Calu3 (cell line): ENCODE measurements at regions not wholly inside any gene's neighbourhood (a gene's known extent, or its start where the extent isn't known, plus 50 kb on each side); places are given as distances from the start of the nearest gene placed in this dataset.

Source experiments
- BruUV-seq: library from RNA; stranded (reverse); fragments of 400-500 nt; replicated peaks from 2 replicates; lab custom pipeline; 2021; lab: Mats Ljungman, UMichigan
- CTCF ChIA-PET: fragments of 300-600 bp; sonication (Branson Sonifier 250); formaldehyde crosslinking; loops from one replicate; lab custom pipeline; 2022; ENCODE audit warnings: antibody characterized with exemption; lab: Charles Lee
- DNase-seq: peaks from one replicate; pipeline ENCODE4 v3.0.0; 2022
- H3K27ac Mint-ChIP-seq: one replicate; pipeline ENCODE4 v1.8.0; 2022; ENCODE audit warnings: mixed read lengths; ENCODE audit not compliant: unreplicated experiment
- H3K27me3 Mint-ChIP-seq: one replicate; pipeline ENCODE4 v1.8.0; 2022; ENCODE audit warnings: mixed read lengths; ENCODE audit not compliant: unreplicated experiment
- H3K36me3 Mint-ChIP-seq: one replicate; pipeline ENCODE4 v1.8.0; 2022; ENCODE audit warnings: mild to moderate bottlenecking, moderate library complexity, mixed read lengths; ENCODE audit not compliant: insufficient read depth, unreplicated experiment
- H3K4me1 Mint-ChIP-seq: one replicate; pipeline ENCODE4 v1.8.0; 2022; ENCODE audit warnings: mild to moderate bottlenecking, low read depth, mixed read lengths; ENCODE audit not compliant: unreplicated experiment
- H3K4me3 Mint-ChIP-seq: one replicate; pipeline ENCODE4 v1.8.0; 2022; ENCODE audit warnings: mild to moderate bottlenecking, low read depth, moderate library complexity, mixed read lengths; ENCODE audit not compliant: unreplicated experiment
- H3K9me3 Mint-ChIP-seq: one replicate; pipeline ENCODE4 v1.8.0; 2022; ENCODE audit warnings: low read depth, mixed read lengths; ENCODE audit not compliant: unreplicated experiment
- intact Hi-C: fragments of 100-400 bp; cut with micrococcal nuclease; formaldehyde crosslinking; loops from one replicate; pipeline ENCODE4 v1.10.0; 2022; ENCODE audit not compliant: unreplicated experiment
- TF ChIP-seq, protein P1 (sequence below): fragments of 200-600 bp; IDR thresholded peaks from one replicate; pipeline ENCODE4 v1.8.0; 2022; ENCODE audit warnings: antibody characterized with exemption; ENCODE audit not compliant: unreplicated experiment

GRCh38 chr16:85199880-85200279 is 87.6 kb upstream of the CIBAR2 start:
- peaks cover 15% of the 10 kb centered on the region for H3K4me1 Mint-ChIP-seq

DNA sequence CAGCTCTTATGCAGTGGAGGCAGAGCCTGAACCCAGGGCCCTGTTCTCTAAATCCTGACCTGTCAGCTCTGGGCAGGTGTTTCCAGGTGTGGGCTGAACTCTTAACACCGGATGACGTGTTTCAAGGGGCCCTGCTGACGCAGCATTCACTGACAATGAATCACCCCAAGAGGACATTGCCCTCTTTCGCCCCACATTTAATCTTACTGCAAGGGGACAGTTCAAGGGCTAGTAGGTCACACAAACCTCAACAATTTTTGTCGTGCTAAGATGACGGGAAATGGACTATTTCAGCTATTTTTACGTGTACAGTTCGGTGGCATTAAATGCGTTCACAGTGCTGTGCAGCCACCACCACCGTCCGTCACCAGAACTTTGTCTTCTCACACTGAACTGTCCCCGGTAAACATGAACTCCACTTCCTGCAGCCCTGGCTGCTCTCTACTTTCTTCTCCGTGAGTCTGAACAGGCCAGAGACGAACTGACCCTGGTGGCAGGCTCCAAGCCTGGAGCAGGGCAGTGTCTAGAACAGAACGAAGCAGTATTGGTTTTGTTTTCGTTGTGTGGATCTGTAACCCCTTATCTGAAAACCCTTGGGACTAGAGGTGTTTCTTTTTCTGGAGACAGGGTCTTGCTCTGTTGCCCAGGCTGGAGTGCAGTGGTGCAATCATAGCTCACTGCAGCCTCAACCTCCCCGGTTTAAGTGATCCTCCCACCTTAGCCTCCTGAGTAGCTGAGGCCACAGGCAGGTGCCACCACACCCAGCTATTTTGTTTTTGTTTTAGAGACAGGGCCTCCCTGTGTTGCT is 88.4 kb upstream of the CIBAR2 start:
- peak; percentile 28 for DNase-seq
- intact Hi-C loops = no loop called here
- H3K36me3 Mint-ChIP-seq = no peaks in the 10 kb centered on the region
- CTCF ChIA-PET = interaction anchor here (0.6 kb wide), 1 partner anchor 24 kb away, joined by 4 read pairs; no protein-coding TSS in a partner anchor
- no peak overlapping the region for H3K27ac Mint-ChIP-seq
- H3K4me1 Mint-ChIP-seq = peaks cover 15% of the 10 kb centered on the region
- TF ChIP-seq, protein P1, sequence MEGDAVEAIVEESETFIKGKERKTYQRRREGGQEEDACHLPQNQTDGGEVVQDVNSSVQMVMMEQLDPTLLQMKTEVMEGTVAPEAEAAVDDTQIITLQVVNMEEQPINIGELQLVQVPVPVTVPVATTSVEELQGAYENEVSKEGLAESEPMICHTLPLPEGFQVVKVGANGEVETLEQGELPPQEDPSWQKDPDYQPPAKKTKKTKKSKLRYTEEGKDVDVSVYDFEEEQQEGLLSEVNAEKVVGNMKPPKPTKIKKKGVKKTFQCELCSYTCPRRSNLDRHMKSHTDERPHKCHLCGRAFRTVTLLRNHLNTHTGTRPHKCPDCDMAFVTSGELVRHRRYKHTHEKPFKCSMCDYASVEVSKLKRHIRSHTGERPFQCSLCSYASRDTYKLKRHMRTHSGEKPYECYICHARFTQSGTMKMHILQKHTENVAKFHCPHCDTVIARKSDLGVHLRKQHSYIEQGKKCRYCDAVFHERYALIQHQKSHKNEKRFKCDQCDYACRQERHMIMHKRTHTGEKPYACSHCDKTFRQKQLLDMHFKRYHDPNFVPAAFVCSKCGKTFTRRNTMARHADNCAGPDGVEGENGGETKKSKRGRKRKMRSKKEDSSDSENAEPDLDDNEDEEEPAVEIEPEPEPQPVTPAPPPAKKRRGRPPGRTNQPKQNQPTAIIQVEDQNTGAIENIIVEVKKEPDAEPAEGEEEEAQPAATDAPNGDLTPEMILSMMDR = no peak
- no peak overlapping the region for H3K4me3 Mint-ChIP-seq
- H3K27me3 Mint-ChIP-seq = peaks cover 89% of the 10 kb centered on the region
- no peaks in the 10 kb centered on the region for H3K9me3 Mint-ChIP-seq
- BruUV-seq = no TSS peak

More at GRCh38 chr16:85199880-85200279, 87.6 kb upstream of the CIBAR2 start:
- Mint-ChIP-seq H3K36me3 (no peaks in the 10 kb centered on the region), H3K9me3 (no peaks in the 10 kb centered on the region), H3K27me3 (peaks cover 89% of the 10 kb centered on the region), H3K27ac (no peak overlapping the region), H3K4me3 (no peak overlapping the region)
- TF ChIP-seq, protein P1 = no peak
- no peak for DNase-seq
- CTCF ChIA-PET = no interaction called here
- intact Hi-C loops = no loop called here
- BruUV-seq = no TSS peak

DNA sequence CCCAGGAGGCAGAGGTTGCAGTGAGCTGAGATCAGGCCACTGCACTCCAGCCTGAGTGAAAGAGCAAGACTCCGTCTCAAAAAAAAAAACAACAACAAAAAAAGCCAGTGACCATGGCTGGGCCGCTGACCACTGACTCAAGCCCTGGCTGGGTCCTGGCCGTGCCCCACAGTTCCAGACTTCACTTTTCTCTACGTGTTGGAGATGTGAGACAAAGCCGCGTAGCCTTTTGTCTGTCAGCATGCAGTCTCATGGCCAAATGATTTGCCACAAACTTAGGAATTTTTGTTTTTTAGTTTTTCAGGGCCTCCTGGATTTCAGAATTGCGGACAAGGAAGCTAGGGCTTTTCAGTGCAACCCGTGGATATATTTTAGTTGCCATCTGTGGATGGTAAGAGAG is 89.3 kb upstream of the CIBAR2 start:
- no peak overlapping the region for H3K27ac Mint-ChIP-seq
- peaks cover 15% of the 10 kb centered on the region for H3K4me1 Mint-ChIP-seq
- H3K36me3 Mint-ChIP-seq = no peaks in the 10 kb centered on the region
- peaks cover 89% of the 10 kb centered on the region for H3K27me3 Mint-ChIP-seq
- DNase-seq = no peak
- CTCF ChIA-PET = no interaction called here
- TF ChIP-seq, protein P1 = no peak
- H3K9me3 Mint-ChIP-seq = no peaks in the 10 kb centered on the region
- BruUV-seq = no TSS peak
- no peak overlapping the region for H3K4me3 Mint-ChIP-seq
- intact Hi-C loops = no loop called here

DNA sequence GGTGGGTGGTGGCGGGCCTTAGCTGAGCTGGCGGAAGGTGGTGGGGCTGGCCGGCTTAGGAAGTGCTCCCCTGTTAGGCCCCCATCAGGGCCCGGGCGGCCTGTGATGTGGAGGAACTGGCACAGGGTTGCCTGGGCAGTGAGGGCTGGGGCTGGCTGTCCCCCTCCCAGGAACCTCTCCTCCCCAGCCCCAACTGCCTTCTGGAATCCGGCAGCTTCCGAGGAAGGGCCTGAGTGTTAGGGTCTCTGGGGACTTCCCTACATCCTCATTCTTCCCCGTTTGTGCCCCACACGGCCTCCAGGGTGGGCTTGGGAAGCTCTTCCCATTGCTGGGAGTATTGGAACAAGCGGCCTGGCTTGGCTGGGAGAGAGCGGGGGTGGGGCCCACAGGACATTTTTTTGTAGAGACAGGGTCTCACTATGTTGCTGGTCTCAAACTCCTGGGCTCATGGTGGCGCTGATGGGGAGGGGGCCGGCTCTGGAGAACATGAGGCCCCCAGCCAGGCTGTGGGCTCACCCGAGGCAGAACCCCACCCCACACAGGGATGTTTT is 89.9 kb upstream of the CIBAR2 start:
- Mint-ChIP-seq H3K9me3 (no peaks in the 10 kb centered on the region), H3K4me1 (peaks cover 15% of the 10 kb centered on the region), H3K27ac (no peak overlapping the region), H3K4me3 (no peak overlapping the region), H3K36me3 (no peaks in the 10 kb centered on the region), H3K27me3 (peaks cover 88% of the 10 kb centered on the region)
- intact Hi-C loops = no loop called here
- TF ChIP-seq, protein P1 = no peak
- CTCF ChIA-PET = no interaction called here
- no TSS peak for BruUV-seq
- no peak for DNase-seq
